Choroid plexus epithelial cell (primary cell): ENCODE measurements at regions not wholly inside any gene's neighbourhood (a gene's known extent, or its start where the extent isn't known, plus 50 kb on each side); places are given as distances from the start of the nearest gene placed in this dataset.
"Not testable (repeated sequence)": the region's sequence is repeated elsewhere in the genome, so short reads cannot be mapped to it uniquely, and the experiment has no call there.

Experiments used
- DNase-seq: peaks from one replicate; pipeline ENCODE4 v3.0.0-alpha.2; 2010; ENCODE audit warnings: low read depth
- H3K4me3 ChIP-seq: 2 replicates; pipeline ENCODE4 v1.5.1; 2011; ENCODE audit warnings: low read depth, mild to moderate bottlenecking, control low read depth, low read length, moderate library complexity
- CTCF ChIP-seq: conservative IDR thresholded peaks from 2 replicates; pipeline ENCODE4 v1.5.1; 2011; ENCODE audit warnings: low read depth, mild to moderate bottlenecking, control low read depth, inconsistent platforms, low read length, moderate library complexity

- no peak for DNase-seq
- no peak overlapping the region for H3K4me3 ChIP-seq
- TF ChIP-seq CTCF: no peak
Measured at GRCh38 chr11:38948392-38948791, 2350.4 kb upstream of the RAG2 start.

GRCh38 chr11:38937709-38938108 lies 2339.7 kb upstream of the RAG2 start:
- no peak overlapping the region for H3K4me3 ChIP-seq
- DNase-seq: no peak
- no peak for TF ChIP-seq CTCF

GRCh38 chr11:38935941-38936340 lies 2337.9 kb upstream of the RAG2 start:
- DNase-seq: no peak
- no peak overlapping the region for H3K4me3 ChIP-seq
- TF ChIP-seq CTCF: no peak

GRCh38 chr11:38927993-38928392 lies 2330.0 kb upstream of the RAG2 start:
- TF ChIP-seq CTCF: no peak
- no peak overlapping the region for H3K4me3 ChIP-seq
- no peak for DNase-seq

- no peak for TF ChIP-seq CTCF
- no peak for DNase-seq
- H3K4me3 ChIP-seq: no peak overlapping the region
Measured at GRCh38 chr11:38924644-38925043, 2326.6 kb upstream of the RAG2 start.

- TF ChIP-seq CTCF: no peak
- no peak for DNase-seq
- no peak overlapping the region for H3K4me3 ChIP-seq
Measured at GRCh38 chr11:38900211-38900610, 2302.2 kb upstream of the RAG2 start.

GRCh38 chr11:38894201-38894600 lies 2296.2 kb upstream of the RAG2 start:
- not testable (repeated sequence) for DNase-seq, H3K4me3 ChIP-seq
